ENCODE measurements at regions not wholly inside any gene's neighbourhood (a gene's known extent, or its start where the extent isn't known, plus 50 kb on each side); places are given as distances from the start of the nearest gene placed in this dataset.

DNA sequence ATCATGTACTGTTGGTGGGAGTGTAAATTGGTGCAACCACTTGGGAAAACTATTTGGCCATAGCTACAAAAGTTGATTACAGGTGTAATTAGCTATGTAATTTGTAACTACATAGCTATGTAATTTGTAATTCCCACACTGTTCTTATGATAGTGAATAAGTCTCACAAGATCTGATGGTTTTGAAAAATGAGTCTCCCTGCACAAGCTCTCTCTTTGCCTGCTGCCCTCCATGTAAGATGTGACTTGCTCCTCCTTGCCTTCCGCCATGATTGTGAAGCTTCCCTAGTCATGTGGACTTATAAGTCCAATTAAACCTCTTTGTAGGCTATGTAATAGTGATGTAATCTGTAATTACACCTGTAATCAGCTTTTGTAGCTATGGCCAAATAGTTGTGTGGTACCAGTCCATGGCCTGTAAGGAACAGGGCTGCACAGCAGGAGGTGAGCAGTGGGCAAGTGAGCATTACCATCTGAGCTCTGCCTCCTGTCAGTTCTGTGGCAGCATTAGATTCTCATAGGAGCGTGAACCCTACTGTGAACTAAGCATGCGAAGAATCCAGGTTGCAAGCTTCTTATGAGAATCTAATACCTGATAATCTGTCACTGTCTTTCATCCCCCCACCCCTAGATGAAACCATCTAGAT, 133.7 kb upstream of the COPS8 start:
- Histone ChIP-seq H3K4me3 (ENCODE audit: low read length) (no peak overlapping the region), H3K27ac (ENCODE audit: low read depth, low read length) (no peak overlapping the region), H3K27me3 (ENCODE audit: insufficient read depth, low read length) (no peaks in the 10 kb centered on the region), H3K36me3 (ENCODE audit: insufficient read depth, low read length) (no peaks in the 10 kb centered on the region), H3K9ac (ENCODE audit: low read depth, low read length) (no peak overlapping the region), H3K4me1 (ENCODE audit: insufficient read depth, low read length) (peaks cover 9% of the 10 kb centered on the region; the same call in 1 of the 2 replicates), H3K9me3 (ENCODE audit: insufficient read depth, low read depth, low read length) (peaks cover 13% of the 10 kb centered on the region)
- 98% methylated on average over 3 of the region's 3 CpGs for WGBS

DNA sequence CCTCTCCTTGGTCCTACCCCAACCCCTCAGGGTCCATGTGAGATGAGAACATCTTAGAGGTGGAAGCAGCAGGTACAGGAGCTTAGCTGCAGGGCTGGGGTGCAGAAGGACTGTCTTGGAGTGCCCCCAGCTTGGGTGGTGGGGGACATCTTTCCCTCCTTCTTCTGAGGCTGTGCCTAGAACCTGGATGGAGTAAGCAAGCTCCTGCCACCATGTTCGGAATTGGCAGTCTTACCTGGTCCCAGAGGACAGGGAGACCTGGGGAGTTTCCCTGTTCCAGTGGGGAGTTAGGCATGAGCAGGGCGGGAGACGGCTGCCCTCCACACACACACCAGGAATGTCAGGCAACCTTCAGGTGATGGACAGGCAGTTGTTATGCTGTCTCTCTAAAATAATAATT, 131.0 kb upstream of the COPS8 start:
- Histone ChIP-seq H3K9ac (ENCODE audit: low read depth, low read length) (no peak overlapping the region), H3K4me1 (ENCODE audit: insufficient read depth, low read length) (peaks cover 3% of the 10 kb centered on the region; the same call in 1 of the 2 replicates), H3K27ac (ENCODE audit: low read depth, low read length) (no peak overlapping the region), H3K9me3 (ENCODE audit: insufficient read depth, low read depth, low read length) (peaks cover 13% of the 10 kb centered on the region), H3K4me3 (ENCODE audit: low read length) (no peak overlapping the region), H3K36me3 (ENCODE audit: insufficient read depth, low read length) (no peaks in the 10 kb centered on the region), H3K27me3 (ENCODE audit: insufficient read depth, low read length) (no peaks in the 10 kb centered on the region)
- 94% methylated on average over 3 of the region's 3 CpGs for WGBS

- Histone ChIP-seq H3K9me3 (ENCODE audit: insufficient read depth, low read depth, low read length) (peaks cover 13% of the 10 kb centered on the region), H3K4me1 (ENCODE audit: insufficient read depth, low read length) (no peaks in the 10 kb centered on the region; the same call in 1 of the 2 replicates)
- 74% methylated on average over 6 of the region's 6 CpGs for WGBS
These were observed 130.1 kb upstream of the COPS8 start for GRCh38 chr2:236955521-236956030.

DNA sequence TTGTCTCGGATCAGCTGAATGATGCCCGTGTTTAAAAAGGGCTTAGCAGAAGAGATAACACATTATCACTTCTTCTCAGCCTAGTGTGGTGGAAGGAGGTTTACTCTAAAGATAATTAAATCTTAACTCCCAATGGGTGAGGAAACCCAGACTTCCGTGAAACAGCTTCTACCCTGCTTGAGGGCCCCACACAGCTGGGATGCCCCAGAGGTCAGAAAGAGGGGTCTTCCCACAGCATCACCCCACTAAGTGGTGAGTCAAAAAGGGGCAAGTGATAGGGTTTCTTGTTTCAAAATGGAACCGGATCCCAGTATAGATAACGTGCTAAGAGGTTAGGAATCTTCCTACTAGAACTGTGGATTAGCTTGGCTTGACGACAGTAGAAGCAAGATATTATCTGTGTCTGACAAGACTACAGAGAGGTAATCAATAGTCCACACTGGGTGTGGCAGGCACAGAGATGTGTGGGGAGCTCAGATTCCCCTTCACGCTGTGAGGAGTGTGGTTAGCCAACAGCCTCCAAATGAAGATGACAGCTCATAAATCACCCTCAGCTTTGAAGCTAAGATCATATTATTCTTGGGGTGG, 129.6 kb upstream of the COPS8 start:
- H3K27me3 ChIP-seq (ENCODE audit: insufficient read depth, low read length) = no peaks in the 10 kb centered on the region
- H3K9ac ChIP-seq (ENCODE audit: low read depth, low read length) = no peak overlapping the region
- no peaks in the 10 kb centered on the region for H3K36me3 ChIP-seq (ENCODE audit: insufficient read depth, low read length)
- H3K27ac ChIP-seq (ENCODE audit: low read depth, low read length) = no peak overlapping the region; the same call in 1 of the 2 replicates
- WGBS = 85% methylated on average over 6 of the region's 7 CpGs
- H3K4me3 ChIP-seq (ENCODE audit: low read length) = no peak overlapping the region
- no peaks in the 10 kb centered on the region; the same call in 1 of the 2 replicates for H3K4me1 ChIP-seq (ENCODE audit: insufficient read depth, low read length)
- peaks cover 11% of the 10 kb centered on the region for H3K9me3 ChIP-seq (ENCODE audit: insufficient read depth, low read depth, low read length)

More at GRCh38 chr2:236955521-236956030, 130.1 kb upstream of the COPS8 start:
- H3K4me3 ChIP-seq (ENCODE audit: low read length) = no peak overlapping the region
- no peaks in the 10 kb centered on the region for H3K36me3 ChIP-seq (ENCODE audit: insufficient read depth, low read length)
- no peak overlapping the region for H3K27ac ChIP-seq (ENCODE audit: low read depth, low read length)
- no peak overlapping the region for H3K9ac ChIP-seq (ENCODE audit: low read depth, low read length)
- no peaks in the 10 kb centered on the region for H3K27me3 ChIP-seq (ENCODE audit: insufficient read depth, low read length)

GRCh38 chr2:236956641-236957040, 129.0 kb upstream of the COPS8 start:
- no peaks in the 10 kb centered on the region for H3K27me3 ChIP-seq (ENCODE audit: insufficient read depth, low read length)
- H3K4me1 ChIP-seq (ENCODE audit: insufficient read depth, low read length) = no peaks in the 10 kb centered on the region; the same call in 1 of the 2 replicates
- no peak overlapping the region for H3K4me3 ChIP-seq (ENCODE audit: low read length)
- no peak overlapping the region for H3K27ac ChIP-seq (ENCODE audit: low read depth, low read length)
- WGBS = 76% methylated on average over 2 of the region's 2 CpGs
- H3K36me3 ChIP-seq (ENCODE audit: insufficient read depth, low read length) = no peaks in the 10 kb centered on the region
- H3K9ac ChIP-seq (ENCODE audit: low read depth, low read length) = no peak overlapping the region
- peaks cover 6% of the 10 kb centered on the region for H3K9me3 ChIP-seq (ENCODE audit: insufficient read depth, low read depth, low read length)

DNA sequence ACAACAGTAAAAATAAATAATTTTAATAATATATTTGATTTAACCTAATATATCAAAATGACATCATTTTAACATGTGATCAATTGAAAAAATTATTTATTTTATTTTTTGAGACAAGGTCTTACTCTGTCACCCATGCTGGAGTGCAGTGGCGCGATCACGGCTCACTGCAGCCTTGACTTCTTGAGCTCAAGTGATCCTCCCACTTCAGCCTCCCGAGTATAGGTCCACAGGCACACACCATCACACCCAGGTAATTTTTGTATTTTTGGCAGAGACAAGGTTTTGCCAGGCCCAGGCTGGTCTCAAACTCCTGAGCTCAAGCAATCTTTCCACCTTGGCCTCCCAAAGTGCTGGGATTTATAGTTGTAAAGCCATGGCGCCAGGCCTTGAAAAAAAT, 126.7 kb upstream of the COPS8 start:
- Histone ChIP-seq H3K4me3 (ENCODE audit: low read length) (no peak overlapping the region), H3K4me1 (ENCODE audit: insufficient read depth, low read length) (no peaks in the 10 kb centered on the region; the same call in 1 of the 2 replicates), H3K36me3 (ENCODE audit: insufficient read depth, low read length) (no peaks in the 10 kb centered on the region), H3K9ac (ENCODE audit: low read depth, low read length) (no peak overlapping the region), H3K27ac (ENCODE audit: low read depth, low read length) (no peak overlapping the region), H3K9me3 (ENCODE audit: insufficient read depth, low read depth, low read length) (no peaks in the 10 kb centered on the region), H3K27me3 (ENCODE audit: insufficient read depth, low read length) (no peaks in the 10 kb centered on the region; the same call in 1 of the 2 replicates)
- WGBS = 97% methylated on average over 5 of the region's 5 CpGs

DNA sequence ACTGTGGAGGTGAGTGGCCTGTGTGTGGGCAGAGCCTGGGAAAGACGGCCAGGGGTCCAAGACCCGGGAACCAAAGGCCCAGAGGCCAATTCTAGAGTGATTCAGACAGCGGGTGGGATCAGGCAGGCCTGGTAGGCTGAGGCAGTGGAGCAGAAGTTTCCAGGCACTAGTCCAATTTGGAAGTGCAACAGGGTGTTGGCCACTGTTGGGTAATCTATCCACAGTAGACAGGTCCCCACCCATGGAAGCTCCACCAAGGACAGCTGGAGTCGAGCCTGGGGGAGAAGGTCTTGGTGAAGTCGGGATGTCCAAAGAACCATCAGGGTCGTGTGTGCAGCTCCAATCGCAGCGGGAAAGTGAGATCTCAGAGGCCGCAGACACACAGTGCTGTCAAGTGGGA, 125.8 kb upstream of the COPS8 start:
- no peaks in the 10 kb centered on the region for H3K36me3 ChIP-seq (ENCODE audit: insufficient read depth, low read length)
- H3K4me3 ChIP-seq (ENCODE audit: low read length) = no peak overlapping the region
- 94% methylated on average over 9 of the region's 9 CpGs for WGBS
- H3K27ac ChIP-seq (ENCODE audit: low read depth, low read length) = no peak overlapping the region
- no peaks in the 10 kb centered on the region; the same call in 1 of the 2 replicates for H3K27me3 ChIP-seq (ENCODE audit: insufficient read depth, low read length)
- H3K9me3 ChIP-seq (ENCODE audit: insufficient read depth, low read depth, low read length) = no peaks in the 10 kb centered on the region
- no peaks in the 10 kb centered on the region; the same call in 1 of the 2 replicates for H3K4me1 ChIP-seq (ENCODE audit: insufficient read depth, low read length)
- no peak overlapping the region for H3K9ac ChIP-seq (ENCODE audit: low read depth, low read length)

- no peaks in the 10 kb centered on the region; the same call in 1 of the 2 replicates for H3K4me1 ChIP-seq (ENCODE audit: insufficient read depth, low read length)
- no peak overlapping the region for H3K27ac ChIP-seq (ENCODE audit: low read depth, low read length)
- H3K9ac ChIP-seq (ENCODE audit: low read depth, low read length) = no peak overlapping the region
- no peaks in the 10 kb centered on the region for H3K9me3 ChIP-seq (ENCODE audit: insufficient read depth, low read depth, low read length)
- H3K4me3 ChIP-seq (ENCODE audit: low read length) = no peak overlapping the region
- H3K36me3 ChIP-seq (ENCODE audit: insufficient read depth, low read length) = no peaks in the 10 kb centered on the region
- WGBS = 97% methylated on average over 14 of the region's 14 CpGs
- H3K27me3 ChIP-seq (ENCODE audit: insufficient read depth, low read length) = no peaks in the 10 kb centered on the region; the same call in 1 of the 2 replicates
These were observed 125.2 kb upstream of the COPS8 start for GRCh38 chr2:236960531-236960930.

GRCh38 chr2:236962816-236963215, 122.9 kb upstream of the COPS8 start:
- no peaks in the 10 kb centered on the region for H3K9me3 ChIP-seq (ENCODE audit: insufficient read depth, low read depth, low read length)
- H3K4me1 ChIP-seq (ENCODE audit: insufficient read depth, low read length) = peaks cover 4% of the 10 kb centered on the region; the same call in 1 of the 2 replicates
- no peaks in the 10 kb centered on the region; the same call in 1 of the 2 replicates for H3K27me3 ChIP-seq (ENCODE audit: insufficient read depth, low read length)
- 88% methylated on average over 4 of the region's 4 CpGs for WGBS
- H3K27ac ChIP-seq (ENCODE audit: low read depth, low read length) = no peak overlapping the region
- no peak overlapping the region for H3K9ac ChIP-seq (ENCODE audit: low read depth, low read length)
- H3K4me3 ChIP-seq (ENCODE audit: low read length) = no peak overlapping the region
- H3K36me3 ChIP-seq (ENCODE audit: insufficient read depth, low read length) = no peaks in the 10 kb centered on the region

DNA sequence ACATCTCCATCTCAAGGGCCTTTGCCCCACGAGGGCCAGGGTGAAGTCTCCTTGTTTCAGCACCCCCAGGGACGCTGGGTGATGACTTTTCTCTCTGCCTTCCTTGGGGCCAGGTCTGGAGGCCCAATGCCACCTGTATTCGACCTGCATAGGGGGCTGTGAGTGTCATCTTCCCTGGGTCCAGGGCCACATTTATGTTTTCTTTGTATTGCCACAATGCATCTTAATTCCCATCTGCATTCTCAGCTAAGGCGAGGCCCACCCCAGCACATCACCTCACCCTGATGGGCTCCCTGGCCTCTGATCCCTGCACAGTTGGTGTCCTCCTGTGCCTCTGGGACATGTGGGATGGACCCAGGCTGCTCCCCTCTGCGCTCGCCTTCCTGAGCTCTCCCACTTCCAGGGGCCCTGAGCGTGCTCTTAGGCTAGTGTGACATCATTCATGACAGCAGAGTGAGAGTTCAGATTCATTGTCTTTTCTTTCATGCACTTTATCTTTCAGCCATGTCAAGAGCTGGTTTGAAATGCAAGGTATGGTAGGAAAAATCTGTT, 122.0 kb upstream of the COPS8 start:
- H3K9ac ChIP-seq (ENCODE audit: low read depth, low read length) = no peak overlapping the region
- H3K27ac ChIP-seq (ENCODE audit: low read depth, low read length) = no peak overlapping the region
- 95% methylated on average over 7 of the region's 7 CpGs for WGBS
- H3K4me1 ChIP-seq (ENCODE audit: insufficient read depth, low read length) = peaks cover 4% of the 10 kb centered on the region; the same call in 1 of the 2 replicates
- H3K27me3 ChIP-seq (ENCODE audit: insufficient read depth, low read length) = no peaks in the 10 kb centered on the region; the same call in 1 of the 2 replicates
- H3K36me3 ChIP-seq (ENCODE audit: insufficient read depth, low read length) = no peaks in the 10 kb centered on the region
- H3K4me3 ChIP-seq (ENCODE audit: low read length) = no peak overlapping the region
- H3K9me3 ChIP-seq (ENCODE audit: insufficient read depth, low read depth, low read length) = no peaks in the 10 kb centered on the region

DNA sequence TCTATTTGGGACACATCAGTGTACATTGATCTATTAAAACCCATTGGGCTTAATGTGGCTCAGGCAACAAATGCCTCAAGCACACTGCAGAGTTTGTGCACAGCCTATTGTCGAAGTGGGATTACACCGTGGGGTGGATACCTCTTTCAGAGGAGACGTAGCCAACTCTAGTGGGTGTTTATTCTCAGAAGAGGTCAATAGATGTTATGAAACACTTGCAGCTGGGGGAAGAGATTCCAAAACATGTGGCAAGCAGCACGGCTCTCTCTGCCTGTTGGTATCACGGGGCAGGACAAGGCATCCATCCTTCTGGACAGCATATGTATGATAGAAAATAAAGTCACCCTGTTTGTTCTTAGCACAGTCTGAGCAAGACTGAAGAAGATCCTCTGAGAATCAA, 121.4 kb upstream of the COPS8 start:
- peaks cover 4% of the 10 kb centered on the region; the same call in 1 of the 2 replicates for H3K4me1 ChIP-seq (ENCODE audit: insufficient read depth, low read length)
- H3K27me3 ChIP-seq (ENCODE audit: insufficient read depth, low read length) = no peaks in the 10 kb centered on the region; the same call in 1 of the 2 replicates
- no peaks in the 10 kb centered on the region for H3K36me3 ChIP-seq (ENCODE audit: insufficient read depth, low read length)
- WGBS = 97% methylated on average over 5 of the region's 5 CpGs
- no peak overlapping the region for H3K27ac ChIP-seq (ENCODE audit: low read depth, low read length)
- H3K9ac ChIP-seq (ENCODE audit: low read depth, low read length) = no peak overlapping the region
- no peaks in the 10 kb centered on the region for H3K9me3 ChIP-seq (ENCODE audit: insufficient read depth, low read depth, low read length)
- H3K4me3 ChIP-seq (ENCODE audit: low read length) = no peak overlapping the region

Measured in HUES64 (cell line).